DMS153 (cell line): ENCODE measurements at regions not wholly inside any gene's neighbourhood (a gene's known extent, or its start where the extent isn't known, plus 50 kb on each side); places are given as distances from the start of the nearest gene placed in this dataset.

ENCODE experiments used
- DNase-seq: peaks from one replicate; lab custom pipeline; 2025; lab: John Stamatoyannopoulos, UW

- no peak for DNase-seq
Measured at GRCh38 chr15:26182441-26182840, 319.3 kb upstream of the ATP10A start.

- DNase-seq = no peak
Measured at GRCh38 chr15:26179906-26180305, 316.8 kb upstream of the ATP10A start.

- DNase-seq = no peak
Measured at GRCh38 chr15:26178640-26179220, 315.6 kb upstream of the ATP10A start.

GRCh38 chr15:26177816-26178215 lies 314.7 kb upstream of the ATP10A start:
- no peak for DNase-seq

GRCh38 chr15:26176831-26177230 lies 313.7 kb upstream of the ATP10A start:
- DNase-seq = no peak

GRCh38 chr15:26171266-26171665 lies 308.1 kb upstream of the ATP10A start:
- DNase-seq = no peak

- no peak for DNase-seq
Measured at GRCh38 chr15:26166429-26166828, 303.3 kb upstream of the ATP10A start.

- DNase-seq = no peak
Measured at GRCh38 chr15:26165546-26165945, 302.4 kb upstream of the ATP10A start.

- DNase-seq = no peak
Measured at GRCh38 chr15:26160343-26160742, 297.2 kb upstream of the ATP10A start.

- DNase-seq = no peak
Measured at GRCh38 chr15:26158176-26158575, 295.0 kb upstream of the ATP10A start.

GRCh38 chr15:26157081-26157480 lies 294.0 kb upstream of the ATP10A start:
- DNase-seq = peak; percentile 63

- DNase-seq = no peak
Measured at GRCh38 chr15:26156051-26156450, 292.9 kb upstream of the ATP10A start.

- DNase-seq = no peak
Measured at GRCh38 chr15:26148156-26148860, 285.2 kb upstream of the ATP10A start.

- DNase-seq = no peak
Measured at GRCh38 chr15:26146202-26146601, 283.1 kb upstream of the ATP10A start.

- DNase-seq = no peak
Measured at GRCh38 chr15:26145796-26146195, 282.7 kb upstream of the ATP10A start.

GRCh38 chr15:26144836-26145235 lies 281.7 kb upstream of the ATP10A start:
- DNase-seq = no peak

- no peak for DNase-seq
Measured at GRCh38 chr15:26143221-26143620, 280.1 kb upstream of the ATP10A start.

- no peak for DNase-seq
Measured at GRCh38 chr15:26134812-26135211, 271.7 kb upstream of the ATP10A start.

- no peak for DNase-seq
Measured at GRCh38 chr15:26134152-26134551, 271.0 kb upstream of the ATP10A start.

- DNase-seq = no peak
Measured at GRCh38 chr15:26132811-26133210, 269.7 kb upstream of the ATP10A start.

GRCh38 chr15:26129852-26130251 lies 266.7 kb upstream of the ATP10A start:
- no peak for DNase-seq

- no peak for DNase-seq
Measured at GRCh38 chr15:26128611-26129140, 265.5 kb upstream of the ATP10A start.

GRCh38 chr15:26126819-26127387 lies 263.8 kb upstream of the ATP10A start:
- peak; percentile 78 for DNase-seq
